Right forelimb (tissue), 1 donor: ENCODE measurements at regions not wholly inside any gene's neighbourhood (a gene's known extent, or its start where the extent isn't known, plus 50 kb on each side); places are given as distances from the start of the nearest gene placed in this dataset.
"Not testable (repeated sequence)": the region's sequence is repeated elsewhere in the genome, so short reads cannot be mapped to it uniquely, and the experiment has no call there.

ENCODE experiments used
- DNase-seq: peaks from one replicate; pipeline ENCODE4 v3.0.0-alpha.2; 2018

GRCh38 chr14:71165121-71166031 lies 258.1 kb downstream of the PCNX1 start:
- no peak for DNase-seq

- peak; percentile 57 for DNase-seq
Measured at GRCh38 chr14:71166180-71166837, 259.1 kb downstream of the PCNX1 start.

GRCh38 chr14:71167325-71167950 lies 260.2 kb downstream of the PCNX1 start:
- not testable (repeated sequence) for DNase-seq

- not testable (repeated sequence) for DNase-seq
Measured at GRCh38 chr14:71168161-71168560, 260.9 kb downstream of the PCNX1 start.

- DNase-seq = no peak
Measured at GRCh38 chr14:71168564-71169427, 261.5 kb downstream of the PCNX1 start.

GRCh38 chr14:71169861-71170260 lies 262.6 kb downstream of the PCNX1 start:
- DNase-seq = no peak

GRCh38 chr14:71175491-71175890 lies 268.2 kb downstream of the PCNX1 start:
- no peak for DNase-seq

- no peak for DNase-seq
Measured at GRCh38 chr14:71179066-71179465, 271.8 kb downstream of the PCNX1 start.

GRCh38 chr14:71180397-71180796 lies 273.1 kb downstream of the PCNX1 start:
- no peak for DNase-seq

- no peak for DNase-seq
Measured at GRCh38 chr14:71181215-71182003, 274.1 kb downstream of the PCNX1 start.

- no peak for DNase-seq
Measured at GRCh38 chr14:71183876-71184689, 276.8 kb downstream of the PCNX1 start.

- DNase-seq = no peak
Measured at GRCh38 chr14:71185637-71186036, 278.4 kb downstream of the PCNX1 start.

GRCh38 chr14:71187633-71188356 lies 280.5 kb downstream of the PCNX1 start:
- DNase-seq = no peak

GRCh38 chr14:71190770-71191374 lies 283.6 kb downstream of the PCNX1 start:
- no peak for DNase-seq

- no peak for DNase-seq
Measured at GRCh38 chr14:71193663-71194062, 286.4 kb downstream of the PCNX1 start.

- DNase-seq = no peak
Measured at GRCh38 chr14:71194251-71194650, 287.0 kb downstream of the PCNX1 start.

- no peak for DNase-seq
Measured at GRCh38 chr14:71196921-71197320, 289.7 kb downstream of the PCNX1 start.

GRCh38 chr14:71198687-71199086 lies 291.4 kb downstream of the PCNX1 start:
- no peak for DNase-seq

- no peak for DNase-seq
Measured at GRCh38 chr14:71201840-71202239, 294.6 kb downstream of the PCNX1 start.

- DNase-seq = no peak
Measured at GRCh38 chr14:71202881-71203280, 295.6 kb downstream of the PCNX1 start.
